ENCODE measurements at regions not wholly inside any gene's neighbourhood (a gene's known extent, or its start where the extent isn't known, plus 50 kb on each side); places are given as distances from the start of the nearest gene placed in this dataset.

DNA sequence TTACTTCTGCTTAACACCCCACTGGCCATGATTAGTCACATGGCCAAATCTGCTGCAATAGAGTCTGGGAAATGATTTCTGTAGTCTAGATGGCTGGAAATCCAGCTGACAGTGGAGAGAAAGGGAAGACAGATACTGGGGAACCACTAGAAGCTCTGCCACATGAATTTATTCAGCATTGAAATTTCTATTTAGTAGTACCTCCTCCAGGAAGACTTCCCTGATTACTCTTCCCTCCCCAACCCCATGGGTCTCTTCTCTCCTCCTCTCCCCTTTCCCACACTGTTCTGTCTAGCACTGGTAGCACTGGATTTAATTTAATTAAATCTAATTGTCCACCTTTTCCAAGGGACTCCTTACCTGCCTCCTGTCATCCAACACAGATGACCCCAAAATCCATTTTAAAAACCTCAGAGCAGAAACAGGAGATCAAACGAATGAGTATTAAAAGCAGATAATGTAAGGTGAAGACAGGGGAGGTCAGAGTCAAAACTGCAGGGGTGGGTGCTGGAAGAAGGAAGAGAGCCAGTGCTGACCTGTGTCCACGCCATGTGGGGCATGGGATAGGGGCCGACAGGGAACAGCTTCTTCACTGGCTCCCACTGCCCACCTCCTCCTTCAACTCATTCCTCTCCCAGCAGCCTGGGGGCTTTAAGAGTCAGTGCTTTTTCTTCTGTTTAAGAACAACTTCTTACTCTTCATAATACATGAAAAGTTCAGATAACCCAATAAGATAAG lies 169.2 kb upstream of the HS6ST1 start:
- no peaks in the 10 kb centered on the region for H3K4me1 ChIP-seq (ENCODE audit: insufficient read depth, low read length)
- H3K36me3 ChIP-seq (ENCODE audit: low read depth, low read length): no peaks in the 10 kb centered on the region
- ChIA-PET POLR2A (ENCODE audit: unreplicated experiment) (no interaction called here), CTCF (no interaction called here)
- BruUV-seq (replicated peaks): no TSS peak
- DNase-seq (no peak), ATAC-seq (no peak)
- no peaks in the 10 kb centered on the region for H4K20me1 ChIP-seq (ENCODE audit: low read length)
- no peak for TF ChIP-seq EZH2 (IDR thresholded peaks at IDR 0.05; ENCODE audit: low read length, unreplicated experiment)
- TF ChIP-seq, protein P1, sequence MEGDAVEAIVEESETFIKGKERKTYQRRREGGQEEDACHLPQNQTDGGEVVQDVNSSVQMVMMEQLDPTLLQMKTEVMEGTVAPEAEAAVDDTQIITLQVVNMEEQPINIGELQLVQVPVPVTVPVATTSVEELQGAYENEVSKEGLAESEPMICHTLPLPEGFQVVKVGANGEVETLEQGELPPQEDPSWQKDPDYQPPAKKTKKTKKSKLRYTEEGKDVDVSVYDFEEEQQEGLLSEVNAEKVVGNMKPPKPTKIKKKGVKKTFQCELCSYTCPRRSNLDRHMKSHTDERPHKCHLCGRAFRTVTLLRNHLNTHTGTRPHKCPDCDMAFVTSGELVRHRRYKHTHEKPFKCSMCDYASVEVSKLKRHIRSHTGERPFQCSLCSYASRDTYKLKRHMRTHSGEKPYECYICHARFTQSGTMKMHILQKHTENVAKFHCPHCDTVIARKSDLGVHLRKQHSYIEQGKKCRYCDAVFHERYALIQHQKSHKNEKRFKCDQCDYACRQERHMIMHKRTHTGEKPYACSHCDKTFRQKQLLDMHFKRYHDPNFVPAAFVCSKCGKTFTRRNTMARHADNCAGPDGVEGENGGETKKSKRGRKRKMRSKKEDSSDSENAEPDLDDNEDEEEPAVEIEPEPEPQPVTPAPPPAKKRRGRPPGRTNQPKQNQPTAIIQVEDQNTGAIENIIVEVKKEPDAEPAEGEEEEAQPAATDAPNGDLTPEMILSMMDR (conservative IDR thresholded peaks at IDR 0.05; ENCODE audit: low read depth, low read length): no peak
- no peak for TF ChIP-seq EZH2phosphoT487 (IDR thresholded peaks at IDR 0.05; ENCODE audit: borderline replicate concordance, low read length)
- no peak overlapping the region for H3K27ac ChIP-seq (ENCODE audit: low read length)
- no peaks in the 10 kb centered on the region for H3K9me3 ChIP-seq (ENCODE audit: low read length)
- H3K27me3 ChIP-seq (ENCODE audit: low read length): peaks cover 27% of the 10 kb centered on the region
- H3F3A ChIP-seq (ENCODE audit: low read length, unreplicated experiment): no peaks in the 10 kb centered on the region
- H3K9me2 ChIP-seq (replicated peaks; ENCODE audit: low read length): no peaks in the 10 kb centered on the region
- H2AFZ ChIP-seq (ENCODE audit: low read length): no peak overlapping the region
- no peak overlapping the region for H3K4me3 ChIP-seq (ENCODE audit: low read length)
- H3K79me2 ChIP-seq (ENCODE audit: low read length): no peaks in the 10 kb centered on the region
- H3K9ac ChIP-seq (ENCODE audit: low read length): no peak overlapping the region
- intact Hi-C loops (cut with micrococcal nuclease): no loop called here
- no peak overlapping the region for H3K4me2 ChIP-seq (ENCODE audit: low read length)

DNA sequence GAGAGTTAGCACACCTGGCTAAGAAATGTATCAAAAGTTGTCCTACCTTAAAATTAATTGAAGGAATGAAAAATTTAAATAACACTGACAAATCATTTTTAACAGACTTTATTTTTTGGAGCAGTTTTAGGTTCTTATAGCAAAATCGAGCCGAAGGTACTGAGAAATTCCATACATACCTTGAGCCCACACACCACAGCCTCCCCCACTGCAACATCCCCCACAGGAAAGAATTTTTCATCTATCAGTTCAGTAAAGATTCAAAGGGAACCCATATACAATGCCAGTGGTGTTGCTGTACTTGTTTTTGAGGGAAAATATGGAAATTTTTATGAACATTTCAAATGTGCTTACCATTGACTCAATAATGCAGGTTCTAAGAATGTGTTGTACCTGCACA lies 169.8 kb upstream of the HS6ST1 start:
- no peaks in the 10 kb centered on the region for H3K9me3 ChIP-seq (ENCODE audit: low read length)
- peaks cover 21% of the 10 kb centered on the region for H3K27me3 ChIP-seq (ENCODE audit: low read length)
- no peaks in the 10 kb centered on the region for H4K20me1 ChIP-seq (ENCODE audit: low read length)
- H3K27ac ChIP-seq (ENCODE audit: low read length): no peak overlapping the region
- H3K4me3 ChIP-seq (ENCODE audit: low read length): no peak overlapping the region
- no peak overlapping the region for H3K4me2 ChIP-seq (ENCODE audit: low read length)
- POLR2A ChIA-PET (ENCODE audit: unreplicated experiment): no interaction called here
- no peaks in the 10 kb centered on the region for H3K4me1 ChIP-seq (ENCODE audit: insufficient read depth, low read length)
- no TSS peak for BruUV-seq (replicated peaks)
- CTCF ChIA-PET: no interaction called here
- H3K36me3 ChIP-seq (ENCODE audit: low read depth, low read length): no peaks in the 10 kb centered on the region
- H3K79me2 ChIP-seq (ENCODE audit: low read length): no peaks in the 10 kb centered on the region
- ATAC-seq (no peak), DNase-seq (no peak)
- H2AFZ ChIP-seq (ENCODE audit: low read length): no peak overlapping the region
- no peak overlapping the region for H3K9ac ChIP-seq (ENCODE audit: low read length)
- H3K9me2 ChIP-seq (replicated peaks; ENCODE audit: low read length): no peaks in the 10 kb centered on the region
- intact Hi-C loops (cut with micrococcal nuclease): no loop called here
- TF ChIP-seq EZH2 (IDR thresholded peaks at IDR 0.05; ENCODE audit: low read length, unreplicated experiment): no peak
- no peak for TF ChIP-seq EZH2phosphoT487 (IDR thresholded peaks at IDR 0.05; ENCODE audit: borderline replicate concordance, low read length)
- TF ChIP-seq, protein P1 (conservative IDR thresholded peaks at IDR 0.05; ENCODE audit: low read depth, low read length): no peak
- no peaks in the 10 kb centered on the region for H3F3A ChIP-seq (ENCODE audit: low read length, unreplicated experiment)

DNA sequence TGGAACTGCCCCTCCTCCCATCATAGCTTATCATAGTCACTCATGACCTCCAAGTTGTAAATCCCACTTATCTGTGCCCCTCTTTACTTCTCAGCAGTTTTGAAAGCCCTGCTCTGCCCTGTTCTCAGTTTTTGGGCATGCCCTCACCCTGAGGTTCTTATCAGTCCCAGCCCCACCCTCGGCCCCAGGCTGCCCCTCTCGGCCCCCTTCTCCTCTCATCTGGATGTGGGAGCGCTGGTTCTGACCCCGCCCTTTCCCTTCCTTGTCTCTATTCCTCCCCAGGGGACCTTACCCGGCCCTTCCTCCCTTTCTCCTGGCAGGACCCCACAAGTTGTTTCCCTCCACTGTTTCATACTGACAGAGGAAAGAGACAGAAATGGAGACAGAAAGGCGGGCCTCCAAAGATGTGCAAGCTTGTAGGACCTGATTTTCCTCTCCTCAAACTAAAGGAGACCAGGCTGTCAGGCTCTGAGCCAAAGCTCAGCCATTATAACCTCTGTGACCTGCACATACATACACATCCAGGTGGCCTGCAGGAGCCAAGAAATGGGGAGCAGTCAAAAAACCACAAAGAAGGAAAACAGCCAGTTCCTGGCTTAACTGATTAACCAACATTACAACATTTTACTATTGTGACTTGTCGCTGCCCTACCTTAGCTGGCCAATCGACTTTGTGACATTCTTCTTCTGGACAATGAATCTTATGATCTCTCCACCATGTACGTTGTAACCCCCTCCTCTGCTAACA lies 171.0 kb upstream of the HS6ST1 start:
- ChIA-PET CTCF (no interaction called here), POLR2A (ENCODE audit: unreplicated experiment) (no interaction called here)
- intact Hi-C loops (cut with micrococcal nuclease): no loop called here
- no peaks in the 10 kb centered on the region for H3K9me2 ChIP-seq (replicated peaks; ENCODE audit: low read length)
- H3F3A ChIP-seq (ENCODE audit: low read length, unreplicated experiment): no peaks in the 10 kb centered on the region
- no peak overlapping the region for H3K9ac ChIP-seq (ENCODE audit: low read length)
- BruUV-seq (replicated peaks): no TSS peak
- H3K36me3 ChIP-seq (ENCODE audit: low read depth, low read length): no peaks in the 10 kb centered on the region
- no peak for DNase-seq
- no peak overlapping the region for H3K27ac ChIP-seq (ENCODE audit: low read length)
- peaks cover 19% of the 10 kb centered on the region for H3K27me3 ChIP-seq (ENCODE audit: low read length)
- H3K79me2 ChIP-seq (ENCODE audit: low read length): no peaks in the 10 kb centered on the region
- no peak overlapping the region for H2AFZ ChIP-seq (ENCODE audit: low read length)
- no peaks in the 10 kb centered on the region for H4K20me1 ChIP-seq (ENCODE audit: low read length)
- H3K9me3 ChIP-seq (ENCODE audit: low read length): no peaks in the 10 kb centered on the region
- no peak for ATAC-seq
- no peak overlapping the region for H3K4me2 ChIP-seq (ENCODE audit: low read length)
- no peaks in the 10 kb centered on the region for H3K4me1 ChIP-seq (ENCODE audit: insufficient read depth, low read length)
- no peak for TF ChIP-seq EZH2 (IDR thresholded peaks at IDR 0.05; ENCODE audit: low read length, unreplicated experiment)
- TF ChIP-seq, protein P1 (conservative IDR thresholded peaks at IDR 0.05; ENCODE audit: low read depth, low read length): no peak
- no peak for TF ChIP-seq EZH2phosphoT487 (IDR thresholded peaks at IDR 0.05; ENCODE audit: borderline replicate concordance, low read length)
- H3K4me3 ChIP-seq (ENCODE audit: low read length): no peak overlapping the region
